HepG2 (cell line): ENCODE measurements at regions not wholly inside any gene's neighbourhood (a gene's known extent, or its start where the extent isn't known, plus 50 kb on each side); places are given as distances from the start of the nearest gene placed in this dataset.

Source experiments
- ATAC-seq: fragments of 200-7000 bp; cut with Tn5 transposase; 3 replicates; pipeline ENCODE4 v1.9.1; 2020; ENCODE audit warnings: mild to moderate bottlenecking, moderate library complexity
- BruUV-seq: library from RNA; stranded (reverse); fragments of 400-500 nt; replicated peaks from 2 replicates; lab custom pipeline; 2021; lab: Mats Ljungman, UMichigan
- CTCF ChIA-PET: fragments of 300-600 bp; formaldehyde crosslinking; extraction: SDS; loops from one replicate; lab custom pipeline; 2021; ENCODE audit warnings: low total read pairs, inconsistent platforms, low intra/inter-chr PET ratio; lab: Yijun Ruan, JAX
- POLR2A ChIA-PET: fragments of 350-600 bp; sonication (Branson Sonifier 250); formaldehyde crosslinking; loops from one replicate; lab custom pipeline; 2020; ENCODE audit warnings: antibody characterized with exemption, inconsistent platforms; lab: Yijun Ruan, JAX
- DNase-seq: peaks from one replicate; pipeline ENCODE4 v3.0.0-alpha.2; 2015; ENCODE audit warnings: low spot score
- FAIRE-seq: peaks from 3 replicates; lab custom pipeline; 2011; peaks lifted over from hg19 to GRCh38; lab: Jason Lieb, UNC
- H2AFZ ChIP-seq: one replicate; pipeline ENCODE4 v1.6.1; 2011; ENCODE audit warnings: low read length, inconsistent platforms
- H3K27ac ChIP-seq: fragments of 300-600 bp; 3 replicates; pipeline ENCODE4 v1.8.0; 2011; ENCODE audit warnings: mixed run types, mild to moderate bottlenecking, mixed read lengths, low read length, inconsistent platforms; ENCODE audit not compliant: insufficient read depth; ENCODE audit errors: extremely low read length
- H3K27me3 ChIP-seq, 2 experiments: fragments of 200-600 bp in 1 of 2; 2 replicates in 1 of 2; 3 replicates in 1 of 2; pipeline versions ENCODE4 v1.6.0 to v1.8.0; 2011; ENCODE audit warnings: low read length in 2 of 2, mild to moderate bottlenecking in 2 of 2, moderate library complexity in 2 of 2, inconsistent platforms in 1 of 2; ENCODE audit not compliant: insufficient read depth in 2 of 2, control insufficient read depth in 1 of 2
- H3K36me3 ChIP-seq, 2 experiments: fragments of 200-600 bp in 1 of 2; replicated peaks in 1 of 2; 2 replicates in 1 of 2; 3 replicates in 1 of 2; pipeline versions ENCODE4 v1.5.1 to v1.8.0; 2011; ENCODE audit warnings: low read length in 2 of 2, inconsistent platforms in 1 of 2; ENCODE audit not compliant: insufficient read depth in 2 of 2, control insufficient read depth in 1 of 2
- H3K4me1 ChIP-seq: 2 replicates; pipeline ENCODE4 v1.5.1; 2012; ENCODE audit warnings: low read length, inconsistent platforms; ENCODE audit not compliant: insufficient read depth
- H3K4me2 ChIP-seq: 2 replicates; pipeline ENCODE4 v1.6.0; 2011; ENCODE audit warnings: low read depth, low read length, inconsistent platforms
- H3K4me3 ChIP-seq, 3 experiments: fragments of 200-600 bp in 1 of 3; sonication (generic), shearing (Covaris generic) in 1 of 3; replicated peaks in 1 of 3; 2 replicates each; pipeline ENCODE4 v1.5.1; 2011 to 2016; ENCODE audit warnings: low read length in 3 of 3, inconsistent platforms in 2 of 3, low read depth in 2 of 3, mild to moderate bottlenecking in 2 of 3, control low read depth in 1 of 3, mixed read lengths in 1 of 3; ENCODE audit not compliant: insufficient read depth in 1 of 3
- H3K79me2 ChIP-seq: one replicate; pipeline ENCODE4 v1.6.1; 2011; ENCODE audit warnings: low read length, inconsistent platforms; ENCODE audit not compliant: insufficient read depth
- H3K9ac ChIP-seq: 2 replicates; pipeline ENCODE4 v1.6.0; 2011; ENCODE audit warnings: mild to moderate bottlenecking, low read depth, low read length, inconsistent platforms; ENCODE audit not compliant: insufficient read depth
- H3K9me3 ChIP-seq: 2 replicates; pipeline ENCODE4 v1.5.1; 2012; ENCODE audit warnings: mild to moderate bottlenecking, low read length
- H4K20me1 ChIP-seq: 2 replicates; pipeline ENCODE4 v1.6.0; 2011; ENCODE audit warnings: inconsistent platforms, mild to moderate bottlenecking, low read length, moderate library complexity; ENCODE audit not compliant: insufficient read depth
- ADNP ChIP-seq: sonication (generic); formaldehyde crosslinking; IDR thresholded peaks from 2 replicates; pipeline ENCODE4 v1.4.0; 2020; ENCODE audit warnings: missing genetic modification reagents
- FOXP1 ChIP-seq, 2 experiments: fragments of 450-650 bp in 1 of 2; IDR thresholded peaks; 2 replicates each; pipeline ENCODE4 v1.6.1; 2017 to 2018; ENCODE audit warnings: antibody characterized with exemption in 1 of 2
- HHEX ChIP-seq: IDR thresholded peaks from 2 replicates; pipeline ENCODE4 v1.6.1; 2016; ENCODE audit warnings: control low read depth
- RBFOX2 ChIP-seq: fragments of 200-400 bp; formaldehyde crosslinking; IDR thresholded peaks from 2 replicates; pipeline ENCODE4 v1.6.1; 2017; ENCODE audit warnings: low read depth, mild to moderate bottlenecking, low read length
- SNAPC2 ChIP-seq: sonication (generic); formaldehyde crosslinking; IDR thresholded peaks from 2 replicates; pipeline ENCODE4 v1.8.1; 2022; ENCODE audit warnings: mild to moderate bottlenecking, missing genetic modification reagents
- ZBTB8A ChIP-seq: sonication (generic); formaldehyde crosslinking; IDR thresholded peaks from 2 replicates; pipeline ENCODE4 v1.4.0; 2020; ENCODE audit warnings: mild to moderate bottlenecking, low read depth, missing genetic modification reagents, borderline replicate concordance
- ZNF530 ChIP-seq: sonication (generic); formaldehyde crosslinking; IDR thresholded peaks from 2 replicates; pipeline ENCODE4 v1.5.0; 2020; ENCODE audit warnings: low read depth, mild to moderate bottlenecking, missing genetic modification reagents
- ZNF770 ChIP-seq: sonication (generic); formaldehyde crosslinking; IDR thresholded peaks from 2 replicates; pipeline ENCODE4 v1.5.0; 2020; ENCODE audit warnings: mild to moderate bottlenecking, missing genetic modification reagents
- ZNF883 ChIP-seq: sonication (generic); formaldehyde crosslinking; IDR thresholded peaks from 2 replicates; pipeline ENCODE4 v1.5.1; 2020; ENCODE audit warnings: mild to moderate bottlenecking, missing genetic modification reagents; ENCODE audit errors: not compliant biosample characterization
- ZSCAN25 ChIP-seq: sonication (generic); formaldehyde crosslinking; IDR thresholded peaks from 2 replicates; pipeline ENCODE4 v1.8.0; 2022; ENCODE audit warnings: mild to moderate bottlenecking, missing genetic modification reagents
- WGBS: methylation state at CpG from one replicate; pipeline ENCODE4 v1.1.6; 2017; ENCODE audit warnings: low lambda C conversion rate; 5-methylcytosine and 5-hydroxymethylcytosine counted together
- in situ Hi-C: cut with HindIII; loops from 2 replicates; pipeline ENCODE4 v1.10.0; 2017; ENCODE audit warnings: low pct_unique_long_range_greater_than_20kb; ENCODE audit not compliant: extremely low pct_ligation_motif_present
- intact Hi-C: fragments of 100-400 bp; cut with micrococcal nuclease; formaldehyde crosslinking; loops from one replicate; pipeline ENCODE4 v1.10.0; 2022; ENCODE audit not compliant: unreplicated experiment
- TF ChIP-seq, protein P1 (sequence below): sonication (generic); formaldehyde crosslinking; IDR thresholded peaks from 2 replicates; pipeline ENCODE4 v1.5.0; 2020; ENCODE audit warnings: missing genetic modification reagents, mild to moderate bottlenecking, borderline replicate concordance

DNA sequence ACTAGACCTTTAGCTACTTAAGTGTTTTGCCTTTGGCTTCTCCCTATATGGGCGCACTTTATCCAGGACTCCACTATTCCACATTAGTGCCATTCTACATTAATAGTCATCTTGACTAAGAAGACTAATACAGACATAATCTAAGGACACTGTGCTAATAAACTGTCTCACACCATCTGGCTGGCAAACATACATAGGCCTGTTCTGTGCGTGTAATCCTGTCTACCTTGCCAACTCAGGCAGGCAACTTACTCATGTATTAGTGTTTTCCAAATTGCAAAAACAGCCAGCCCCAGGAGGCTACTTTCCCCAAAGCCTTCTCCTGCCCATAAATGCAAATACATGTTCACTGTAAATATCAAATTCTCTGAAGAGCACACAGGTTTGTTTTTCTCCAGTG lies 587.3 kb downstream of the TMA16 start:
- no peaks in the 10 kb centered on the region for H3K9me3 ChIP-seq
- TF ChIP-seq ZNF770 (CRISPR knock-in tag) (no peak), ZNF530 (no peak), ADNP (CRISPR knock-in tag) (no peak), SNAPC2 (CRISPR knock-in tag) (no peak), RBFOX2 (no peak), FOXP1 (IDR thresholded peaks at IDR 0.05) (no peak), FOXP1 (CRISPR knock-in tag; IDR thresholded peaks at IDR 0.05) (no peak), ZNF883 (CRISPR knock-in tag) (no peak), ZBTB8A (CRISPR knock-in tag) (no peak), HHEX (CRISPR knock-in tag) (no peak), ZSCAN25 (CRISPR knock-in tag) (no peak)
- TF ChIP-seq, protein P1, sequence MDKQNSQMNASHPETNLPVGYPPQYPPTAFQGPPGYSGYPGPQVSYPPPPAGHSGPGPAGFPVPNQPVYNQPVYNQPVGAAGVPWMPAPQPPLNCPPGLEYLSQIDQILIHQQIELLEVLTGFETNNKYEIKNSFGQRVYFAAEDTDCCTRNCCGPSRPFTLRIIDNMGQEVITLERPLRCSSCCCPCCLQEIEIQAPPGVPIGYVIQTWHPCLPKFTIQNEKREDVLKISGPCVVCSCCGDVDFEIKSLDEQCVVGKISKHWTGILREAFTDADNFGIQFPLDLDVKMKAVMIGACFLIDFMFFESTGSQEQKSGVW (CRISPR knock-in tag), result no peak
- no peak for ATAC-seq
- ChIA-PET CTCF (no interaction called here), POLR2A (no interaction called here)
- H4K20me1 ChIP-seq, result no peaks in the 10 kb centered on the region
- no peak overlapping the region for H3K9ac ChIP-seq
- no peaks in the 10 kb centered on the region for H3K4me1 ChIP-seq
- in situ Hi-C loops, result no loop called here
- no peaks in the 10 kb centered on the region for H3K27me3 ChIP-seq
- BruUV-seq, result no TSS peak
- H3K36me3 ChIP-seq, result no peaks in the 10 kb centered on the region
- intact Hi-C loops, result no loop called here
- DNase-seq, result no peak
- no peak for FAIRE-seq
- no peak overlapping the region for H3K27ac ChIP-seq
- no peaks in the 10 kb centered on the region for H3K79me2 ChIP-seq
- no peak overlapping the region for H3K4me2 ChIP-seq
- no peak overlapping the region for H3K4me3 ChIP-seq
- 21% methylated on average over 2 of the region's 2 CpGs for WGBS
- no peak overlapping the region for H2AFZ ChIP-seq
